ENCODE measurements at regions not wholly inside any gene's neighbourhood (a gene's known extent, or its start where the extent isn't known, plus 50 kb on each side); places are given as distances from the start of the nearest gene placed in this dataset.

- intact Hi-C loops (cut with micrococcal nuclease), result loop anchor here (5.0 to 10.0 kb wide), 3 partner anchors 162 to 508 kb away; no protein-coding TSS in a partner anchor
- no peaks in the 10 kb centered on the region for H3K79me2 ChIP-seq (ENCODE audit: insufficient read depth, low read length)
- BruUV-seq (replicated peaks), result no TSS peak
- no peak overlapping the region for H3K4me2 ChIP-seq (ENCODE audit: low read length)
- no peak for DNase-seq (ENCODE audit: low read depth, low spot score)
- ChIA-PET POLR2A (no interaction called here), RAD21 (ENCODE audit: low non-redundant PET in 1 of 2, low total read pairs in 2 of 2, uncharacterized antibody in 2 of 2, unreplicated experiment in 2 of 2) (interaction anchor here (0.6 kb wide), 2 partner anchors 102 to 610 kb away, joined by 3 read pairs; no protein-coding TSS in a partner anchor), CTCF (interaction anchor here (1.2 to 4.5 kb wide), 7 partner anchors 8 to 329 kb away, joined by 3 to 38 read pairs (median 4); no protein-coding TSS in a partner anchor)
- H3K9me2 ChIP-seq (ENCODE audit: insufficient read depth), result no peaks in the 10 kb centered on the region
- ATAC-seq, result no peak
- no peaks in the 10 kb centered on the region for H3K27me3 ChIP-seq (ENCODE audit: insufficient read depth, low read length)
- peaks cover 0 to 15% of the 10 kb centered on the region in 2 experiments; a peak in 2 of 4 replicates for H3K4me1 ChIP-seq (ENCODE audit: control insufficient read depth in 1 of 2, insufficient read depth in 2 of 2, low read length in 2 of 2)
- no peak overlapping the region for H3K9ac ChIP-seq (ENCODE audit: low read length)
- no peaks in the 10 kb centered on the region for H3K9me3 ChIP-seq (ENCODE audit: control insufficient read depth in 1 of 2, insufficient read depth in 1 of 2, low read depth in 1 of 2, low read length in 2 of 2)
- TF ChIP-seq ELF1 (IDR thresholded peaks at IDR 0.05; ENCODE audit: borderline replicate concordance, low read depth) (no peak), MAX (IDR thresholded peaks at IDR 0.05) (no peak), POLR2A (IDR thresholded peaks at IDR 0.05; ENCODE audit: borderline replicate concordance, extremely low read depth, insufficient read depth, insufficient read length) (no peak), POLR2AphosphoS5 (IDR thresholded peaks at IDR 0.05; ENCODE audit: low read depth, low read length) (no peak), CTCF (IDR thresholded peaks at IDR 0.05 in 2 of 3, conservative IDR thresholded peaks at IDR 0.05 in 1 of 3; ENCODE audit: borderline replicate concordance in 1 of 3, insufficient read depth in 1 of 3, low read depth in 2 of 3, low read length in 2 of 3) (no peak), REST (IDR thresholded peaks at IDR 0.05; ENCODE audit: low read depth) (no peak), SP1 (IDR thresholded peaks at IDR 0.05; ENCODE audit: low read depth) (no peak), TCF7L2 (IDR thresholded peaks at IDR 0.05; ENCODE audit: borderline replicate concordance, extremely low read depth, insufficient read depth, insufficient read length) (no peak), EZH2 (IDR thresholded peaks at IDR 0.05) (no peak), ZFX (IDR thresholded peaks at IDR 0.05) (no peak), ATF3 (IDR thresholded peaks at IDR 0.05) (no peak)
- H3K36me3 ChIP-seq (ENCODE audit: control insufficient read depth in 1 of 2, insufficient read depth in 2 of 2, low read length in 2 of 2), result no peaks in the 10 kb centered on the region
- H3K27ac ChIP-seq (ENCODE audit: low read depth, low read length), result no peak overlapping the region
- H3K4me3 ChIP-seq (replicated peaks in 1 of 2; ENCODE audit: low read depth in 1 of 2, low read length in 2 of 2), result no peak overlapping the region
- H4K20me1 ChIP-seq (ENCODE audit: insufficient read depth), result no peaks in the 10 kb centered on the region
- H2AFZ ChIP-seq (ENCODE audit: low read depth, low read length, poor library complexity, severe bottlenecking), result peak overlapping the region; percentile 24
These were observed 119.3 kb upstream of the NDUFV2 start for GRCh38 chr18:8983195-8983594.

Data from HCT116 (cell line).